ENCODE measurements at regions not wholly inside any gene's neighbourhood (a gene's known extent, or its start where the extent isn't known, plus 50 kb on each side); places are given as distances from the start of the nearest gene placed in this dataset.
"Not testable (repeated sequence)": the region's sequence is repeated elsewhere in the genome, so short reads cannot be mapped to it uniquely, and the experiment has no call there.

DNA sequence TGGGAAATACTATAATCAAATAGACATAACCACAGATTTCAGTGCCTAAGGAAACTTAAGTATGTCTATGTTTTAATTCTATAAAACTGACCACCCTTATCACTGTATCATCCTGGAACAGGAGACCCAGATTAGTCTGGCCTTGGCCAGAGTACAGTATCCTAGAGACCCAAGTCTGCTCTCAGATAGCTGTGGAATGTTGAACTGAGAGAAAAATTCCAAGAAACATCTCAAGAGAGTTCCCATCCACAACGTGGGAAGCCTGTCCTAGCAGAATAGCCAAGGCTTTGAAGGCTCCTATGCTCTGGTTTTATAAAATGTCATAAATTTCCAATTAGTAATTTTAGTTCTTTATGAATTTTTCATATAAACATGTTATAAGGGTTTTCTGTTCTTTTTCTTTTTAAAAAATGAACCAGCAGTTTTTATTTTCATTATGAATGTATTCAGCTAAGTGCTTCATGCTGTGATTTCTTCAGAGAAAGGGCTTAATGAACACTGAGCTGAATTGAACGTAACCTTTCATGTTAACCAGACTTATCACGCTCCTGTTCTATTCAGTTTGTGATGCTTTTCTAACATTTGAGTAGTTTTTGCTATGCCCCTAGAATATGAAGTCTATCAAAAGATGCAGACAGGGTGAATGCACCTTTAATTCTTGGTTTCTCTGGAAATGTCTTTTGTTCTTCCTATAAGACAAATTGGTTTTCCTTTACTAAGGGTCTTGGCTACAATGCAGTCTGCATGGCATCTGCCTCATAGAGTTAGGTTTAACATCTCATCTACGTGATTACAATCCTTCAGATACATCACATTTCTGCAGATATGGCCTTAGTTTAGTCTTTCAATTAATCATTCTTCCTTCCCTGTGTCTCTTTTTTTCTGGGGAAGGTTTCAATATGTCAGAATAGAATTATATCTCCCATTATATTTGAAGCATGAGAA, 230.8 kb downstream of the CYLC2 start:
- no peaks in the 10 kb centered on the region for H3K27me3 ChIP-seq
- TF ChIP-seq, protein P1, sequence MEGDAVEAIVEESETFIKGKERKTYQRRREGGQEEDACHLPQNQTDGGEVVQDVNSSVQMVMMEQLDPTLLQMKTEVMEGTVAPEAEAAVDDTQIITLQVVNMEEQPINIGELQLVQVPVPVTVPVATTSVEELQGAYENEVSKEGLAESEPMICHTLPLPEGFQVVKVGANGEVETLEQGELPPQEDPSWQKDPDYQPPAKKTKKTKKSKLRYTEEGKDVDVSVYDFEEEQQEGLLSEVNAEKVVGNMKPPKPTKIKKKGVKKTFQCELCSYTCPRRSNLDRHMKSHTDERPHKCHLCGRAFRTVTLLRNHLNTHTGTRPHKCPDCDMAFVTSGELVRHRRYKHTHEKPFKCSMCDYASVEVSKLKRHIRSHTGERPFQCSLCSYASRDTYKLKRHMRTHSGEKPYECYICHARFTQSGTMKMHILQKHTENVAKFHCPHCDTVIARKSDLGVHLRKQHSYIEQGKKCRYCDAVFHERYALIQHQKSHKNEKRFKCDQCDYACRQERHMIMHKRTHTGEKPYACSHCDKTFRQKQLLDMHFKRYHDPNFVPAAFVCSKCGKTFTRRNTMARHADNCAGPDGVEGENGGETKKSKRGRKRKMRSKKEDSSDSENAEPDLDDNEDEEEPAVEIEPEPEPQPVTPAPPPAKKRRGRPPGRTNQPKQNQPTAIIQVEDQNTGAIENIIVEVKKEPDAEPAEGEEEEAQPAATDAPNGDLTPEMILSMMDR (IDR thresholded peaks at IDR 0.05): no peak
- no peak for TF ChIP-seq POLR2A (IDR thresholded peaks at IDR 0.05)
- intact Hi-C loops (cut with DNase I): no loop called here
- no peaks in the 10 kb centered on the region for H3K4me1 ChIP-seq (replicated peaks in 1 of 2)
- H3K4me3 ChIP-seq: no peak overlapping the region
- no peaks in the 10 kb centered on the region for H3K36me3 ChIP-seq (replicated peaks in 1 of 2)
- WGBS, 4 donors: 44 to 60% (median 51%) methylated on average over 4 of the region's 4 CpGs
- no peak overlapping the region for H3K27ac ChIP-seq
- no peaks in the 10 kb centered on the region for H3K9me3 ChIP-seq (replicated peaks in 1 of 3)
- no peak for DNase-seq

DNA sequence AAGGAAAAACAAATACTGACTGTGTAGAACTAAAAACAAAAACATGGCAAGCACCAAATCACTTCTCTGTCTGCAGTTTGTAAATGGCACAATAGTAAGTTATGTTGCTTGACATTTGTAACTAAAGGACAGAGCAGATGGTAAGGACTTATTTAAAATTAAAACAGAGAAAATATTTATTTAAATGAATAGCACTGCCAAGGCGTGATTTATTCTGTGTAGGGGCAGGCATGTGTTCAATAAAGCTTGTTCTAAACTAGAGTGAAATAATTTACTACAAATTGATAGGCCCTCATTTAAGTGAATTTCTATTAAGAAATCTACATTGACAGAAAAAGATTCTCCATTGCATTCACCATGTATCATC, 231.5 kb downstream of the CYLC2 start:
- H3K27me3 ChIP-seq: no peaks in the 10 kb centered on the region

DNA sequence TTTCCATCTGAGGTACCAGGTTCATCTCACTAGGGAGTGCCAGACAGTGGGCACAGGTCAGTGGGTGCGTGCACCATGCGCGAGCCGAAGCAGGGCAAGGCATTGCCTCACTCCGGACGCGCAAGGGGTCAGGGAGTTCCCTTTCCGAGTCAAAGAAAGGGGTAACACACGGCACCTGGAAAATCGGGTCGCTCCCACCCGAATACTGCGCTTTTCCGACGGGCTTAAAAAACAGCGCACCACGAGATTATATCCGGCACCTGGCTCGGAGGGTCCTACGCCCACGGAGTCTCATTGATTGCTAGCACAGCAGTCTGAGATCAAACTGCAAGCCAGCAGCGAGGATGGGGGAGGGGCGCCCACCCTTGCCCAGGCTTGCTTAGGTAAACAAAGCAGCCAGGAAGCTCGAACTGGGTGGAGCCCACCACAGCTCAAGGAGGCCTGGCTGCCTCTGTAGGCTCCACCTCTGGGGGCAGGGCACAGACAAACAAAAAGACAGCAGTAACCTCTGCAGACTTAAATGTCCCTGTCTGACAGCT, 242.5 kb downstream of the CYLC2 start:
- H3K9me3 ChIP-seq (replicated peaks in 1 of 3); intact Hi-C loops (cut with DNase I); H3K36me3 ChIP-seq (replicated peaks in 1 of 2); H3K27me3 ChIP-seq; H3K27ac ChIP-seq; H3K4me3 ChIP-seq; DNase-seq; H3K4me1 ChIP-seq (replicated peaks in 1 of 2): not testable (repeated sequence)
- 79 to 88% (median 86%) methylated on average over 16 to 24 of the region's 24 CpGs for WGBS, 4 donors

More for the DNA sequence above, 231.5 kb downstream of the CYLC2 start:
- WGBS, 4 donors: 50 to 69% (median 60%) methylated on average over 1 of the region's 1 CpG
- H3K4me3 ChIP-seq: no peak overlapping the region
- no peak for DNase-seq
- H3K27ac ChIP-seq: no peak overlapping the region
- TF ChIP-seq, protein P1 (IDR thresholded peaks at IDR 0.05): no peak
- TF ChIP-seq POLR2A (IDR thresholded peaks at IDR 0.05): no peak
- intact Hi-C loops (cut with DNase I): no loop called here
- H3K9me3 ChIP-seq (replicated peaks in 1 of 3): no peaks in the 10 kb centered on the region
- H3K4me1 ChIP-seq (replicated peaks in 1 of 2): no peaks in the 10 kb centered on the region
- no peaks in the 10 kb centered on the region for H3K36me3 ChIP-seq (replicated peaks in 1 of 2)

DNA sequence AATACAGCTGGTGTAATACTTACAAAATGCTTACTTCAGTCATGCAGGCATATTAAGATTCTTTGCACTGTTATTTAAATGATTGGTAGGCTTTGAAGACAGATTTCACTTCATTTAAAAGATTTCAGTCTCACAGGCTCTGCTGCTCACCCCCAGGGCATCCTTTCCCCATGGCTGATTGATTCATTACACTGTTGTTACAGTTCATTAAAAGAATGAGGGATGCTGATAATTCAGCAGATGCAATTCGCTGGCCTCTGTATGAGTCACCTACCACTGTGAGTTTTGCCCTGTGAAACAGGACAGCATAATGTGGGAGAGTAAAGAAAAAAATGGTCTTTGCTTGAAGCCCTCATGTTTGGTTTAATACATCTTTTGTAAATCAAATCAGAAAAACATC, 246.9 kb downstream of the CYLC2 start:
- Histone ChIP-seq H3K4me3 (no peak overlapping the region), H3K4me1 (replicated peaks in 1 of 2) (no peaks in the 10 kb centered on the region), H3K9me3 (replicated peaks in 1 of 3) (no peaks in the 10 kb centered on the region), H3K36me3 (replicated peaks in 1 of 2) (no peaks in the 10 kb centered on the region), H3K27me3 (no peaks in the 10 kb centered on the region), H3K27ac (no peak overlapping the region)
- WGBS, 4 donors: 25 to 47% (median 41%) methylated on average over 1 of the region's 1 CpG
- DNase-seq: no peak
- intact Hi-C loops (cut with DNase I): no loop called here
- no peak for TF ChIP-seq POLR2A (IDR thresholded peaks at IDR 0.05)
- TF ChIP-seq, protein P1 (IDR thresholded peaks at IDR 0.05): no peak

Measured in adrenal gland (tissue), 9 donors.